ENCODE measurements at regions not wholly inside any gene's neighbourhood (a gene's known extent, or its start where the extent isn't known, plus 50 kb on each side); places are given as distances from the start of the nearest gene placed in this dataset.
A peak's percentile ranks its signal among the peaks of the same experiment; 100 is the strongest.
"Not testable (repeated sequence)": the region's sequence is repeated elsewhere in the genome, so short reads cannot be mapped to it uniquely, and the experiment has no call there.

DNA sequence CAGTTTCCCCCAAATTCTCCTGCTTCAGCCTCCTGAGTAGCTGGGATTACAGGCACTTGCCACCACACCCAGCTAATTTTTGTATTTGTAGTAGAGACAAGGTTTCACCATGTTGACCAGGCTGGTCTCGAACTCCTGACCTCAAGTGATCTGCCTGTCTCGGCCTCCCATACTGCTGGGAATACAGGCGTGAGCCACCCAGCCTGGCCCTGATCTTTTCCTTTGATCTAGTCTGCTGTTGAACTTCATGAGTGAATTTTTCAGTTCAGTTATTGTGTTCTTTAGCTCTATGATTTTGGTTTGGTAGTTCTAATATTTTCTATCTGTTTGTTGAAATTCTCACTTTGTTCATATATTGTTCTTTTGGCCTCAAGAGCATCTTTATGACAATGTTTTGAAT lies 83.4 kb upstream of the RAP2C start:
- not testable (repeated sequence) for H3K27ac ChIP-seq

DNA sequence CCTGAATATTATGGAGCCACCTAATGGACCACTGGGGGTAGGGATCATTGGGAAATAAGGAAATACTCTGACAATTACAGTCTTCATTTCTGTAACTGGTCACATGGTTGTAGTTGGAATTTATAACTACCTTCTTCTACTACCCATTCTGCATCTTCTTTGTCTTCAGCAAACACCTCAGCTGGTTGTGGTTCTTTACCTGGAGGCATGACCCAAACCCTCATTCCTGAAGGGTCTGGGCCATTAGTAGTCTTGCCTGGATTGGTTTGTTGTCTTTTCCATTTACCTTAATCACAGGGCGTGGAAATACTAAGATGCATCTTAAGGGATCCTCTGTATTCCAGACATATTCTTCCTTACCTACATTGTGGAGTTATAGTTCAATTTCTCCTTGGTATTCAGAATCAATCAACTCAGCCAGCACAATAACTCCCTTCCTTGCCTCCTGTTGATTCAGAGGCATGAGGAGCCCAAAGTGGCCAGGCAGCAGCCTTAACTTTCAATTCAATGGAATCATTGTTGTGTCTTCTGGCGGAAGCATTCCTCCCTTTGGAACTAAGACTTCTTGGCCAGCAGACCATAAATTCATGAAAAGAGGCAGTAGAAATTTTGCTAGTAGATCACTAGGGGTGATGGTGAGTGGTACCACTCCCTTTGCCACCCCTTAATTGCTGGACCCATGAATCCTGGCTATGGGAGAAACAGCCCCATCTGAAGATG lies 75.7 kb upstream of the RAP2C start:
- no peak overlapping the region for H3K27ac ChIP-seq
- no peaks in the 10 kb centered on the region for H3K9me3 ChIP-seq (ENCODE audit: low read depth)
- no peak for DNase-seq (ENCODE audit: low read depth in 1 of 2, low spot score in 1 of 2)
- H3K4me1 ChIP-seq (ENCODE audit: low read depth), result peaks cover 6% of the 10 kb centered on the region
- TF ChIP-seq, protein P1, sequence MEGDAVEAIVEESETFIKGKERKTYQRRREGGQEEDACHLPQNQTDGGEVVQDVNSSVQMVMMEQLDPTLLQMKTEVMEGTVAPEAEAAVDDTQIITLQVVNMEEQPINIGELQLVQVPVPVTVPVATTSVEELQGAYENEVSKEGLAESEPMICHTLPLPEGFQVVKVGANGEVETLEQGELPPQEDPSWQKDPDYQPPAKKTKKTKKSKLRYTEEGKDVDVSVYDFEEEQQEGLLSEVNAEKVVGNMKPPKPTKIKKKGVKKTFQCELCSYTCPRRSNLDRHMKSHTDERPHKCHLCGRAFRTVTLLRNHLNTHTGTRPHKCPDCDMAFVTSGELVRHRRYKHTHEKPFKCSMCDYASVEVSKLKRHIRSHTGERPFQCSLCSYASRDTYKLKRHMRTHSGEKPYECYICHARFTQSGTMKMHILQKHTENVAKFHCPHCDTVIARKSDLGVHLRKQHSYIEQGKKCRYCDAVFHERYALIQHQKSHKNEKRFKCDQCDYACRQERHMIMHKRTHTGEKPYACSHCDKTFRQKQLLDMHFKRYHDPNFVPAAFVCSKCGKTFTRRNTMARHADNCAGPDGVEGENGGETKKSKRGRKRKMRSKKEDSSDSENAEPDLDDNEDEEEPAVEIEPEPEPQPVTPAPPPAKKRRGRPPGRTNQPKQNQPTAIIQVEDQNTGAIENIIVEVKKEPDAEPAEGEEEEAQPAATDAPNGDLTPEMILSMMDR (IDR thresholded peaks at IDR 0.05; ENCODE audit: low read depth, low read length), result no peak
- H3K27me3 ChIP-seq, result no peaks in the 10 kb centered on the region
- no peaks in the 10 kb centered on the region for H3K36me3 ChIP-seq
- no peak overlapping the region for H3K4me3 ChIP-seq

More for the DNA sequence above, 83.4 kb upstream of the RAP2C start:
- H3K36me3 ChIP-seq; H3K4me3 ChIP-seq; H3K27me3 ChIP-seq; H3K4me1 ChIP-seq (ENCODE audit: low read depth); DNase-seq (ENCODE audit: low read depth in 1 of 2, low spot score in 1 of 2); H3K9me3 ChIP-seq (ENCODE audit: low read depth): not testable (repeated sequence)

DNA sequence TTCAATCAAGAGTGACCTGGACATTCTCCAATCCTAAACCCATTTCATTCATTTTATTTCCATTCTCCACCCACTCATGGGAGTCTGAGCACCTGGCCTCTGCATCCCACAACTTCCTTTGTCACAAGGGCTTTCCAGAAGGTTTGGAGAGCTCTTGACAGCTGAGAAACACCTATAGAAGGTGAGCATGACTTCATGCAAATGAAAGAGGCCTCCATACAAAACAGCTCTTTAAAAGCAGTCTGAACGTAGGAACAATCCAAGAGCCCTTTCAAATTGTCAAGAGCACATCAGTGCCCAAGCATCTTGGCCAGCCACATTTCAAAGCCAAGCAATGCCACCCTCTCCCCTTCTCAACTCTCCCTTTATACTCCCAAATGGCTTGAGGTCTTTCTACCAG lies 74.9 kb upstream of the RAP2C start:
- no peak for DNase-seq (ENCODE audit: low read depth in 1 of 2, low spot score in 1 of 2)
- TF ChIP-seq, protein P1 (IDR thresholded peaks at IDR 0.05; ENCODE audit: low read depth, low read length), result no peak
- H3K27me3 ChIP-seq, result no peaks in the 10 kb centered on the region
- H3K4me1 ChIP-seq (ENCODE audit: low read depth), result peaks cover 6% of the 10 kb centered on the region
- no peak overlapping the region for H3K27ac ChIP-seq
- no peaks in the 10 kb centered on the region for H3K9me3 ChIP-seq (ENCODE audit: low read depth)
- H3K36me3 ChIP-seq, result no peaks in the 10 kb centered on the region
- H3K4me3 ChIP-seq, result no peak overlapping the region

DNA sequence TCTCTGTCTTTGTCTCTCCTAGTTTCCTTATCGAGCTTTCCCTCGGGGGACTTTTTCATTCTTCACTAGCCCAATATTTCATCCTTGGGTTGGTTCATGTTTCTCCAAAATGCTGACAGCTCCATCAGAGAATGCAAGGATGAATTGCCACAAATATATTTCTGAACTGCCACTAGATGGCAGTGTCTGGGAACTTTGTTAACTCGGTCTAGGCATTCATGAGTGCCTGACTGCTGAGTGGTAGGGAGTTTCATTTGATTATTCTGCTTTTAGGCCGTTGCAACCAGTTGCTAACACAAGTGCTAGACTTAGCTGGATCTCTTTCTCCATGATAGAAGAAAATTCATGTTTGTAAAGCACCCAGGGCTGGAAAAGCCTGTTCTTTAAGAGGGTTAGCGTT lies 73.5 kb upstream of the RAP2C start:
- Histone ChIP-seq H3K36me3 (no peaks in the 10 kb centered on the region), H3K9me3 (ENCODE audit: low read depth) (no peaks in the 10 kb centered on the region), H3K27ac (no peak overlapping the region), H3K27me3 (no peaks in the 10 kb centered on the region), H3K4me1 (ENCODE audit: low read depth) (peaks cover 6% of the 10 kb centered on the region), H3K4me3 (no peak overlapping the region)
- TF ChIP-seq, protein P1 (IDR thresholded peaks at IDR 0.05; ENCODE audit: low read depth, low read length), result peak; percentile 41
- DNase-seq (ENCODE audit: low read depth in 1 of 2, low spot score in 1 of 2), result peak; percentile 73 to 74

DNA sequence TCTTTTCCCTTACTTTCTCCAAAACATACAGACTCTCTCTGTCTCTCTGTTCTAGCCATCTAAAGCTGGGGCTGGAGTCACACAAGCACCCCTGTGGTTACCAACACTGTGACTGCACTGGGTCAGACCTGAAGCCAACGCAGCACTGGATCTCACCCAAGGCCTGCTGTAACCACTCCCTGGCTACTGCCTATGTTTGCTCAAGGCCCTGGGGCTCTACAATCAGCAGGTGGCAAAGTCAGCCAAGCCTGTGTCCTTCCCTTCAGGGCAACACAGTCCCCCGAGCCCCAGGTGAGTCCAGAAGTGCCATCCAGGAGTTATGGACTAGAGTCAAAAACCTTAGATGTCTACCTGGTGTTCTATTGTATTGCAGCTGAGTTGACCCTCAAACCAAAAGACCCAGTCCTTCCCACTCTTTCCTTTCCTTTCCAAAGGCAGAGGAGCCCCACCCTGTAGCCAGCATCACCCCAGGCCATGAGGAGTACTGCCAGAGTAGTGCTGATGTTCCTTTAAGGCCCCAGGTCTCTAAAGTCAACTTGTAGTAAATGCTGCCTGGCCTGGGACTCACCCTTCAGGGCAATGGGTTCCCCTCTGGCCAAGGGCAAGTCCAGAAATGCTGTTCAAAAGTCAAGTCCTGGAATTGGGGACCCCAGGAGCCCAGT lies 58.8 kb upstream of the RAP2C start:
- Histone ChIP-seq H3K27me3 (no peaks in the 10 kb centered on the region), H3K27ac (no peak overlapping the region), H3K4me1 (ENCODE audit: low read depth) (no peaks in the 10 kb centered on the region), H3K9me3 (ENCODE audit: low read depth) (no peaks in the 10 kb centered on the region), H3K36me3 (no peaks in the 10 kb centered on the region), H3K4me3 (no peak overlapping the region)
- DNase-seq (ENCODE audit: low read depth in 1 of 2, low spot score in 1 of 2), result no peak
- TF ChIP-seq, protein P1 (IDR thresholded peaks at IDR 0.05; ENCODE audit: low read depth, low read length), result no peak

DNA sequence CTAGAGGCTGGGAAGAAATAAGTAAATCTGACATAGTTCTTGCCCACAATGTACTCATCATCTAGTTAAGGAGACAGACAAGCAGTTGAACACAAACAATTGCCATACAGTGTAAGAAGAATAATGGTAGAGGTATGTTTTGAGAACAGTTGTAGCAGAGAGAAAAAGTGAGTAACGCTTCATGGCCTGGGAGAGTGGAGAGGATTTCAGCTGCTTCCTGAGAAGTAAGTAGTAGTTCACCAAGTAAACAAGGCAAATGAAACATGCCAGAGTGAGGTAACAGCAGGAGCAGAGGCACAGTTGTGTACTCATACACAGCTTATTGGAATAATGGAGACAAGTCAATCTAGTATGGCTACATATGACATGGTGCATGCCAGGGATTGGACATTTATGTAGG lies 53.6 kb upstream of the RAP2C start:
- TF ChIP-seq, protein P1 (IDR thresholded peaks at IDR 0.05; ENCODE audit: low read depth, low read length), result no peak
- H3K4me1 ChIP-seq (ENCODE audit: low read depth), result no peaks in the 10 kb centered on the region

More for the DNA sequence above, 53.6 kb upstream of the RAP2C start:
- H3K27me3 ChIP-seq, result no peaks in the 10 kb centered on the region
- DNase-seq (ENCODE audit: low read depth in 1 of 2, low spot score in 1 of 2), result no peak
- H3K36me3 ChIP-seq, result no peaks in the 10 kb centered on the region
- H3K4me3 ChIP-seq, result no peak overlapping the region
- no peak overlapping the region for H3K27ac ChIP-seq
- H3K9me3 ChIP-seq (ENCODE audit: low read depth), result no peaks in the 10 kb centered on the region

All from cardiac muscle cell (in vitro differentiated cells and primary cell).